GM12878 (cell line): ENCODE measurements at regions not wholly inside any gene's neighbourhood (a gene's known extent, or its start where the extent isn't known, plus 50 kb on each side); places are given as distances from the start of the nearest gene placed in this dataset.

Source experiments
- CTCF ChIP-seq, 3 experiments: IDR thresholded peaks in 2 of 3; conservative IDR thresholded peaks in 1 of 3; 2 replicates each; pipeline ENCODE4 v1.5.1; 2011; ENCODE audit warnings: low read depth in 3 of 3, low read length in 3 of 3, mild to moderate bottlenecking in 3 of 3, control low read depth in 2 of 3, moderate library complexity in 2 of 3, inconsistent platforms in 1 of 3, mixed read lengths in 1 of 3; ENCODE audit not compliant: control insufficient read depth in 2 of 3, insufficient read depth in 1 of 3; ENCODE audit errors: extremely low read depth in 1 of 3
- EP300 ChIP-seq, 2 experiments: fragments of 150-350 bp in 1 of 2; IDR thresholded peaks; 2 replicates each; pipeline ENCODE4 v1.6.1; 2011 to 2012; ENCODE audit warnings: low read depth in 2 of 2, low read length in 2 of 2, borderline replicate concordance in 1 of 2, improper control_type of control experiment in 1 of 2, inconsistent platforms in 1 of 2; ENCODE audit not compliant: control insufficient read depth in 1 of 2
- ESRRA ChIP-seq: IDR thresholded peaks from 2 replicates; pipeline ENCODE4 v1.6.1; 2012; ENCODE audit warnings: mild to moderate bottlenecking, low read length, improper control_type of control experiment
- FOXM1 ChIP-seq: IDR thresholded peaks from 2 replicates; pipeline ENCODE4 v1.6.1; 2012; ENCODE audit warnings: low read depth, mild to moderate bottlenecking, inconsistent platforms, low read length, moderate library complexity
- POLR2AphosphoS5 ChIP-seq: IDR thresholded peaks from 2 replicates; pipeline ENCODE4 v1.6.1; 2011; ENCODE audit warnings: mild to moderate bottlenecking, low read length, inconsistent platforms
- REST ChIP-seq: IDR thresholded peaks from 2 replicates; pipeline ENCODE4 v1.6.1; 2012; ENCODE audit warnings: mild to moderate bottlenecking, low read depth, low read length
- STAT1 ChIP-seq: fragments of 450-650 bp; conservative IDR thresholded peaks from 2 replicates; pipeline ENCODE4 v1.6.1; 2014; ENCODE audit warnings: antibody characterized with exemption, mild to moderate bottlenecking
- SUZ12 ChIP-seq: fragments of 200-600 bp; sonication (generic); IDR thresholded peaks from one replicate; pipeline ENCODE4 v1.6.1; 2018; ENCODE audit warnings: antibody characterized with exemption, mild to moderate bottlenecking; ENCODE audit not compliant: unreplicated experiment
- YY1 ChIP-seq: IDR thresholded peaks from 2 replicates; pipeline ENCODE4 v1.6.1; 2011; ENCODE audit warnings: low read depth, mild to moderate bottlenecking, low read length
- ZBTB40 ChIP-seq: fragments of 450-650 bp; IDR thresholded peaks from 2 replicates; pipeline ENCODE4 v1.6.1; 2016; ENCODE audit warnings: mild to moderate bottlenecking, moderate library complexity, borderline replicate concordance

- no peak for TF ChIP-seq POLR2AphosphoS5
- TF ChIP-seq CTCF (IDR thresholded peaks at IDR 0.05 in 2 of 3, conservative IDR thresholded peaks at IDR 0.05 in 1 of 3; ENCODE audit: control insufficient read depth in 2 of 3, extremely low read depth in 1 of 3, insufficient read depth in 1 of 3, low read depth in 3 of 3, low read length in 3 of 3) = no peak
- TF ChIP-seq STAT1 = no peak
- no peak for TF ChIP-seq ESRRA
- TF ChIP-seq EP300 (IDR thresholded peaks at IDR 0.05; ENCODE audit: borderline replicate concordance in 1 of 2, control insufficient read depth in 1 of 2, low read depth in 2 of 2, low read length in 2 of 2) = no peak
- no peak for TF ChIP-seq REST
- no peak for TF ChIP-seq YY1
- no peak for TF ChIP-seq SUZ12
- no peak for TF ChIP-seq ZBTB40
- TF ChIP-seq FOXM1 = no peak
Observed at GRCh38 chr6:139847457-139847813, 473.0 kb upstream of the CITED2 start.
